Colonic mucosa (tissue), 4 donors: ENCODE measurements at regions not wholly inside any gene's neighbourhood (a gene's known extent, or its start where the extent isn't known, plus 50 kb on each side); places are given as distances from the start of the nearest gene placed in this dataset.

Experiments used
- DNase-seq: peaks from one replicate; pipeline ENCODE4 v3.0.0-alpha.2; 2020
- H3K27ac ChIP-seq: fragments of 200-600 bp; one replicate; pipeline ENCODE4 v1.8.0; 2021
- H3K27me3 ChIP-seq: fragments of 200-600 bp; one replicate; pipeline ENCODE4 v1.8.0; 2021
- H3K36me3 ChIP-seq: fragments of 200-600 bp; one replicate; pipeline ENCODE4 v1.8.0; 2021
- H3K4me1 ChIP-seq: fragments of 200-600 bp; one replicate; pipeline ENCODE4 v1.8.0; 2021; ENCODE audit warnings: mild to moderate bottlenecking
- H3K4me3 ChIP-seq: fragments of 200-600 bp; one replicate; pipeline ENCODE4 v1.8.0; 2021
- H3K9ac ChIP-seq, 2 donors: one replicate each; pipeline ENCODE4 v1.7.0; 2013; ENCODE audit warnings: control low read depth in 2 of 2, low read depth in 2 of 2, low read length in 2 of 2
- H3K9me3 ChIP-seq: fragments of 200-600 bp; one replicate; pipeline ENCODE4 v1.8.0; 2021
- CTCF ChIP-seq: fragments of 200-600 bp; IDR thresholded peaks from one replicate; pipeline ENCODE4 v1.8.0; 2022; ENCODE audit warnings: antibody characterized with exemption, mild to moderate bottlenecking
- intact Hi-C: fragments of 100-400 bp; cut with DNase I; formaldehyde crosslinking; loops from one replicate; pipeline ENCODE4 v1.14.1; 2022
- donor health status: healthy.
- donor health status: DM: no; HTN: no; CAD: no.
- donor health status: DM: no; HTN: no; CAD: no.

GRCh38 chr5:66438087-66438486 is 158.1 kb upstream of the MAST4 start:
- Histone ChIP-seq H3K9ac (no peak overlapping the region), H3K36me3 (no peaks in the 10 kb centered on the region), H3K4me1 (no peaks in the 10 kb centered on the region), H3K27ac (no peak overlapping the region), H3K27me3 (no peaks in the 10 kb centered on the region), H3K4me3 (no peak overlapping the region), H3K9me3 (no peaks in the 10 kb centered on the region)
- no peak for TF ChIP-seq CTCF
- DNase-seq = no peak
- intact Hi-C loops = no loop called here

GRCh38 chr5:66438696-66439095 is 157.5 kb upstream of the MAST4 start:
- no peak overlapping the region for H3K4me3 ChIP-seq
- no peak overlapping the region for H3K9ac ChIP-seq
- no peak overlapping the region for H3K27ac ChIP-seq
- H3K36me3 ChIP-seq = no peaks in the 10 kb centered on the region
- no peaks in the 10 kb centered on the region for H3K4me1 ChIP-seq
- TF ChIP-seq CTCF = no peak
- no peaks in the 10 kb centered on the region for H3K27me3 ChIP-seq
- DNase-seq = no peak
- intact Hi-C loops = no loop called here
- H3K9me3 ChIP-seq = no peaks in the 10 kb centered on the region

DNA sequence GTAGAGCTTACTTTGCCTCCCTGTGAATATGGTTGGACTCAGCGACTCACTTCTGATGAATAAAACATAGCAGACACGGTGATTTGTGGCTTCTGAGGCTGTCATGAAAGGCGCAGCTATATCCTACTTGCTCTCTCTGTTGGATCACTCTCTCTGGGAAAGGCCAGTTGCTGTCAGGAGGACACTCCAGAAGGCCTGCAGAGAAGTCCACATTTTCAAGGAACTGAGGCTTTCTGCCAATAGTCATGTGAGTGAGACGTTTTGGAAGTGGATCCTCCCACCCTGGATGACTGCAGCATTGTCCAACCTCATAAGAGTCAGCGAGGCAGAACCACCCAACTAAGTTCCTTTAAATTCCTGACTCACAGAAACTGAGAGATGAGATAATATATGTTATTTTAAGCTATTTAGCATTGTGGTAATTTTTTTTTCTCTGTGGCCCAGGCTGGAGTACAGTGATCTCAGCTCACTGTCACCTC is 156.0 kb upstream of the MAST4 start:
- intact Hi-C loops = no loop called here
- no peak for DNase-seq

DNA sequence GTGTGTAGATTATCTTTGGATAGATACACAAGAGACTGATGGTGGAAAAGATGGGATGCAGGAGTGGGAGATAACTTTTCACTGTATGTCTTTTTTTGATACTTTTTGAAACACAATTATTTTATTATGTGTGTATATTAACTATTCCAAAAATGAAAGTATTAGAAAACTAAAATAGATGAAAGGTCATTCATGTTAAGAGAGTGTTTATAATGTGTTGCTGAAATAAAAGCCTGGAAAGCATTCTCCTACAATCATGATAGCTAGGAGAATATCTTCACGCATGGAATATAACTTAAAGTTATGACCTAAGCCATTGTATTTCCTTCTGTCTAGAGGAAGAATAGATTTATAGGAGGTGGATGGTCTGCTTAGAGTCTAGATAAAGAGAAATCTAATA is 154.8 kb upstream of the MAST4 start:
- Histone ChIP-seq H3K36me3 (no peaks in the 10 kb centered on the region), H3K27ac (no peak overlapping the region), H3K9ac (no peak overlapping the region), H3K9me3 (no peaks in the 10 kb centered on the region), H3K4me1 (no peaks in the 10 kb centered on the region), H3K4me3 (no peak overlapping the region), H3K27me3 (no peaks in the 10 kb centered on the region)
- TF ChIP-seq CTCF = no peak
- intact Hi-C loops = no loop called here
- no peak for DNase-seq

More for the DNA sequence above, 156.0 kb upstream of the MAST4 start:
- H3K9me3 ChIP-seq = no peaks in the 10 kb centered on the region
- no peak for TF ChIP-seq CTCF
- no peak overlapping the region for H3K9ac ChIP-seq
- H3K36me3 ChIP-seq = no peaks in the 10 kb centered on the region
- no peak overlapping the region for H3K4me3 ChIP-seq
- no peaks in the 10 kb centered on the region for H3K27me3 ChIP-seq
- H3K27ac ChIP-seq = no peak overlapping the region
- no peaks in the 10 kb centered on the region for H3K4me1 ChIP-seq

DNA sequence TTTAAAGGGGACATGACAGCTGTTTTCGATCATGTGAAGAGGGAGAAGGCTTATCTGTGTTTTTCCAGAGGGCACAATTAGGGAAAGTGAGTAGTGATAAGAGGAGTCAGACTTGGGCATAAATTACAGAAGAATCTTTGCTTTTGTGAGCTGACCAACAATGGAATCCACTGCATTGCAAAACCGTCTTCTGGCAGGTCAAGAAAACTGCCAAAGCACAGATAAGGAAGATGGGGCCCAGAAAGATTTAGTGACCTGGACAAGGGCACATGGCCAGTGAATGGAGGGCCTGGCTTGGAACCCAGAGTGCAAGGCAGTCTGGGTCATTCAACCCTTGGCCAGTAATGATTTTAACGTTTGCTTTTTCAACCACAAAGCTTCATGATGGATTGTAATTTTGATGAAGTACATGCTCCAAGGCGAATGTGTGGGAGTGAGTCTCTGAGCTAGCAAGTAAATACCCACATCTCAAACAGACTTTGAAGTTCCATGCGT is 153.2 kb upstream of the MAST4 start:
- Histone ChIP-seq H3K4me1 (no peaks in the 10 kb centered on the region), H3K27ac (no peak overlapping the region), H3K9me3 (no peaks in the 10 kb centered on the region), H3K36me3 (no peaks in the 10 kb centered on the region), H3K9ac (no peak overlapping the region), H3K27me3 (no peaks in the 10 kb centered on the region), H3K4me3 (no peak overlapping the region)
- intact Hi-C loops = no loop called here
- no peak for DNase-seq
- no peak for TF ChIP-seq CTCF
